ENCODE measurements at regions not wholly inside any gene's neighbourhood (a gene's known extent, or its start where the extent isn't known, plus 50 kb on each side); places are given as distances from the start of the nearest gene placed in this dataset.

GRCh38 chr1:72557446-72558049 is 275.2 kb upstream of the NEGR1 start:
- DNase-seq (ENCODE audit: low read depth), result peak; percentile 36

GRCh38 chr1:72547412-72547811 is 265.1 kb upstream of the NEGR1 start:
- DNase-seq (ENCODE audit: low read depth), result no peak

GRCh38 chr1:72540674-72541073 is 258.3 kb upstream of the NEGR1 start:
- DNase-seq (ENCODE audit: low read depth), result no peak

GRCh38 chr1:72535470-72535869 is 253.1 kb upstream of the NEGR1 start:
- DNase-seq (ENCODE audit: low read depth), result no peak

- peak; percentile 50 for DNase-seq (ENCODE audit: low read depth)
These were observed 248.3 kb upstream of the NEGR1 start for GRCh38 chr1:72530646-72531045.

GRCh38 chr1:72526926-72527325 is 244.6 kb upstream of the NEGR1 start:
- peak; percentile 67 for DNase-seq (ENCODE audit: low read depth)

GRCh38 chr1:72524021-72524420 is 241.7 kb upstream of the NEGR1 start:
- DNase-seq (ENCODE audit: low read depth), result no peak

- no peak for DNase-seq (ENCODE audit: low read depth)
These were observed 239.3 kb upstream of the NEGR1 start for GRCh38 chr1:72521659-72522058.

GRCh38 chr1:72516826-72517225 is 234.5 kb upstream of the NEGR1 start:
- DNase-seq (ENCODE audit: low read depth), result no peak

- DNase-seq (ENCODE audit: low read depth), result no peak
These were observed 233.9 kb upstream of the NEGR1 start for GRCh38 chr1:72516264-72516663.

- DNase-seq (ENCODE audit: low read depth), result no peak
These were observed 216.0 kb upstream of the NEGR1 start for GRCh38 chr1:72498371-72498770.

GRCh38 chr1:72489801-72490200 is 207.5 kb upstream of the NEGR1 start:
- no peak for DNase-seq (ENCODE audit: low read depth)

GRCh38 chr1:72485801-72486200 is 203.5 kb upstream of the NEGR1 start:
- DNase-seq (ENCODE audit: low read depth), result no peak

GRCh38 chr1:72483846-72484357 is 201.6 kb upstream of the NEGR1 start:
- no peak for DNase-seq (ENCODE audit: low read depth)

GRCh38 chr1:72482736-72483413 is 200.5 kb upstream of the NEGR1 start:
- DNase-seq (ENCODE audit: low read depth), result no peak

- DNase-seq (ENCODE audit: low read depth), result no peak
These were observed 199.2 kb upstream of the NEGR1 start for GRCh38 chr1:72481420-72481970.

- DNase-seq (ENCODE audit: low read depth), result no peak
These were observed 184.0 kb upstream of the NEGR1 start for GRCh38 chr1:72466376-72466775.

- DNase-seq (ENCODE audit: low read depth), result no peak
These were observed 180.0 kb upstream of the NEGR1 start for GRCh38 chr1:72462186-72462905.

GRCh38 chr1:72442262-72442661 is 159.9 kb upstream of the NEGR1 start:
- no peak for DNase-seq (ENCODE audit: low read depth)

GRCh38 chr1:72439036-72439435 is 156.7 kb upstream of the NEGR1 start:
- peak; percentile 55 for DNase-seq (ENCODE audit: low read depth)

GRCh38 chr1:72438270-72438669 is 155.9 kb upstream of the NEGR1 start:
- peak; percentile 7 for DNase-seq (ENCODE audit: low read depth)

- DNase-seq (ENCODE audit: low read depth), result no peak
These were observed 152.7 kb upstream of the NEGR1 start for GRCh38 chr1:72435025-72435424.

All from HT1080 (cell line).